ENCODE measurements at regions not wholly inside any gene's neighbourhood (a gene's known extent, or its start where the extent isn't known, plus 50 kb on each side); places are given as distances from the start of the nearest gene placed in this dataset.
"Not testable (repeated sequence)": the region's sequence is repeated elsewhere in the genome, so short reads cannot be mapped to it uniquely, and the experiment has no call there.

DNA sequence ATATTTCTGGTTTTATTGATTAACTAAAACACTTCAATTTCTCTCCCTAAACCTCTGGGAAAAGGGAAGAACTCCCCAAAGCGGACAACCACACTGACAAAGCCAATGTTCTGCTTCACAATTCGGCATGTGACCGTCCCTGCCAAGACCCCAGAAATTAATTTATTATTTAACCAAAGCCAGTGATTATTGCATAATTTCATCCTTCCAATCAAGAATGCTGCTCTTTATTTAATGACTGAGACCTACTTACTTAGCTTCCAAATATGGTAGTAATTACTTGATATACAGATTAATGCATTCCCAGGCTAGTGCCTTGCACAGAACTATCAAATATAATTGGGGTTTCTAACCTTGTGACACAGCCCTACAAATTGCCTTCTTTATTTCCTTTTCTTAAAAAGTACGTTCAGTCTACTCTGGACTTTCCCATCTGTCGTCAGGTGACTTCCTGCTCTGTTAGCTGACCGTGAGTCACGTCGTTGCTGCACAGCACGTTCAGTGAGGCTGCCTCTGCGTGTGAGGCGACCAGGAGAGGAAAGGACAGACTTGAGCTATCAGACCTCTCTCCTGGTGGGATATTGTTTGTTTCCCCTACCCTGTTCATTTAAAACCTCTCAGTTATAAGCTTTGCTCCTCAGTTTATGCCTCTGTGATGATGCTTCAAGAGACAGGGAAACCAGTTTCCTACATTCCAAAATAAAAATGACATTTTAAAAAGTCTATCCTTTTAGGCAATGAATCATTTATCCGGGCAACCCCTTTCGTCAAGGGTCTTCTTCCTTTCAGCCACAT lies 55.7 kb upstream of the TNFAIP3 start:
- in situ Hi-C loops (cut with MboI; ENCODE audit: low sequenced_read_pairs): no loop called here

DNA sequence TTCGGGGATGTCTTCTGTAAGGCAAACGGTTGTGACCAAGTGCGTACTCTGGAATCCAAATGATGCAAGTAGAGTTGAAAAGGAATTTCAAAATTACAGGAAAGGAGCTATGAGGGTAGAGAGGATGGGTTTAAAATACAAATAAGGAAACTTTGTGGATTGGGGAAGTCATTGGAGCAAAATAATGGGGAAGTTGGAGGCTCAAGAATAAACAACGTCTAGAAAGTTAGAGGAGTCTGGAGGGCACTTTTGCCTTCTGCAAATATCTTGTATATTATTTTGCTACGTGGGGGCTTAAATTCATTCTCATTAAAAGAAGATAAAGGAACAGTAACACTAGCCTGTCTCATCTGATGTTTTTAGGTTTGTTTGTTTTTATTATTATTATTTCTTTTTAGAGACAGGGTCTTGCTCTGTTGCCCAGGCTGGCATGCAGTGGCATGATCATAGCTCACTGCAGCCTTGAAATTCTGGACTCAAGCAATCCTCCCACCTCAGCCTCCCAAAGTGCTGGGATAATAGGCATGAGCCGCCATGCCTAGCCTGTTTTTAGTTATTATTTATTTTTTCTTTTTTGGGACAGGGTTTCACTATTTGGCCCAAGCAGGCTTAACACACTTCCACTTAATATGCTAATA lies 55.0 kb upstream of the TNFAIP3 start:
- in situ Hi-C loops (cut with MboI; ENCODE audit: low sequenced_read_pairs): no loop called here

DNA sequence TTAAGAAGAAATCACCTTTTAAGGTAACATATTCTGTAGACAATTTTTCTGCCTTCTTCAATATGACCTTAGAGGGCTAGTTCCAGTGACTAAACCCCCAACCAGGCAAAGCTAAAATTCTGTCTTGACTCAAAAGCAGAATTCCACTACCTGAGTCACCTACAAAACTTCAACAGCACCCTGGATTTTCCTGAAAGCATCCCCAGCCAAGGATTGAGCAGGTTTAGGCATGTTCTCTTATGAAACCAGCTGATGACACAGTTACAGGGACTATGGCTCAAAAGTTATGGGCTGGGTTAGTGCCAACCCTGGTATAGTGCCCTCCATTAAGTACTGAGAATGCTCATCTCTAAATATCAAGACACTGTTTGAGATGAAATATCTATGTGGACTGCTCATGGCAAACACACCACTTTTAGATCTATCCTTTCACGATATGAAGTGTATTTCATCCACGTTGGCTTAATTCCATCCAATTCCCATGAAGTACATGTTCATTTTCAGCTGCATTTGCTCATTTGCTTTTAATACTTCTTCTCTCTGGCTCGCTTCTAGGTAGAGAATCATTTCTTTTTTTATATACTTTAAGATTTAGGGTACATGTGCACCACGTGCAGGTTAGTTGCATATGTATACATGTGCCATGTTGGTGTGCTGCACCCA lies 53.6 kb upstream of the TNFAIP3 start:
- in situ Hi-C loops (cut with MboI; ENCODE audit: low sequenced_read_pairs): no loop called here

DNA sequence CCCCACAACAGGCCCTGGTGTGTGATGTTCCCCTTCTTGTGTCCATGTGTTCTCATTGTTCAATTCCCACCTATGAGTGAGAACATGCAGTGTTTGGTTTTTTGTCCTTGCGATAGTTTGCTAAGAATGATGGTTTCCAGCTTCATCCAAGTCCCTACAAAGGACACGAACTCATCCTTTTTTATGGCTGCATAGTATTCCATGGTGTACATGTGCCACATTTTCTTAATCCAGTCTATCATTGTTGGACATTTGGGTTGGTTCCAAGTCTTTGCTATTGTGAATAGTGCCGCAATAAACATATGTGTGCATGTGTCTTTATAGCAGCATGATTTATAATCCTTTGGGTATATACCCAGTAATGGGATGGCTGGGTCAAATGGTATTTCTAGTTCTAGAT lies 53.0 kb upstream of the TNFAIP3 start:
- in situ Hi-C loops (cut with MboI; ENCODE audit: low sequenced_read_pairs): not testable (repeated sequence)

DNA sequence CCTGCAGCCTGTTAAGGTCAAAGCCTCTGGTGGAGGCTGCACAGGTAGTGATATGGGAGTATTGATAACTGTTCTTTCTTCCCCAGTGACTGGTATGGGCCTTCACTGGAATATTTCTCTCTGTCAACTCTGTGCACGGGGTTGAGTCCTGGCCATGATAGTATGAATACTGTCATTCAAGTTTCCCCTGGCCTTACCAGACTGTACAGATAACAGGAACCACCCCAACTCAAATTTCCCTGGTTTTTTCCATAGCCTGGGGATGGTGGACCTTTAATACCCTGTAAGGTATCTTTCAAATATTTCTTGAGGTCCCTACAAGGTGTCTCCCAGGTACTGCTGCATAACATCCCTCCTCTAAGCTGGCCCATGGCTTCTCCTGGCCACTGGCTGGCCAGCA lies 51.4 kb upstream of the TNFAIP3 start:
- in situ Hi-C loops (cut with MboI; ENCODE audit: low sequenced_read_pairs): no loop called here

DNA sequence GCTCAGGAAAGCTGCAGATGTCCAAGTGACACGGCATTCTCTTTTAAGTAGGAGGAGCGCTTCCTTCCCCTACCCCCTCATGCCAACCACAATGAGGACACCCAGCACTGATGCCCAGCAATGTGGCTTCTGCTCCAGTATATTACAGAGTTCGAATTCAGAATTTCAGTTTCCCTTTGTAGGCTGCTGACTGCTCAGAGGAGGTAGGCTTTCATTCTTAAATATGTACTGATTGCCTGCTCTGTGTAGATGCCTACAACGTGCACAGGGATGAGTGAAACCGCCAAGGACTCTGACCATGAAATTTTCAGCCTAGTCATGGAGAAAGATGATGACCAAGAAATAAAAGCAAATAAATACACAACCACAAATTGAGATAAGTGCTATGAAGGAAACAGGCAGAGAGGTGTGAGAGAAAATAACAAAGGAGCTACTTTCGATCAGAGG lies 50.9 kb upstream of the TNFAIP3 start:
- in situ Hi-C loops (cut with MboI; ENCODE audit: low sequenced_read_pairs): no loop called here

DNA sequence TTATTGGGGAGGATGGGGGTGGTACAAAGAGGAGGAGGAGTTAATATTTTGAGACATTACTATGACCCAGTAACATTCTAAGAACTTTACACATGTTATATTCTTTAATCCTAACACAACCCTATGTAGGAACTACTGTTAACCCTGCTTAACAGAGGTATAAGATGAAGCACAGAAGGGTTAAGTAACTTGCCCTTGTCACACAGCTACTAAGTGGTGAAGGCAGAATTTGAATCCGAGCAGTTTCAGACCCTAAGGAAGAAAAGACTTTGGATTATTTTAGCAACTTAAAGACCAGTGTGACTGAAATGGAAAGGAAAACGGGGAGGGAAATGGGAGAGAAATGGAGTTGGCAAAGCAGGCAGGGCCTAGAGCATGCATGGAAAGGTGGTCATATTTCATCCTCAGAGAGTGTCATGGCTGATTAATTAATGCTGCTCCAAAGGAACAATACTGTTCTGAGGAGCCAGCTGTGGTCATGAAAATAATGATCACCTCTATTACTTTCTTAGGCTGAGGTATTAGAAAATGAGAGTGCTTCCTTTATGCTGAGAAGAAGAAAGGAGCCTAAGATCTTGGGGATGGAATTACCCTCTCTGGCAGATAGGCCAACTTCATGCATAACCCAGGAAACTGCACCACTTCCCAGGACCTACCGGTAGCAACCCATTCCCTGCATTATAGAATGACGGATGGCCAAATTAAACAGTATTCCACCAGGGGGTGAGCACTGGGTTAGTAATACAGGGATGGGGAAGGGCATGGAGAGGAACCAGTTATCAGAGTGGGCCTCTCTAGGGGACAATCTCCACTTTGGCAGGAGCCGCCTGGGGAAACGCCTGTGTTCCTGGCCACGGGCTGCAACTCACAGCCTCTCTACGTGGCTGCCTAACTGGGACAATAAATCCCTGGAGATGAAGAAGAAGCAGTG lies 50.1 kb upstream of the TNFAIP3 start:
- in situ Hi-C loops (cut with MboI; ENCODE audit: low sequenced_read_pairs): no loop called here
